ENCODE measurements at regions not wholly inside any gene's neighbourhood (a gene's known extent, or its start where the extent isn't known, plus 50 kb on each side); places are given as distances from the start of the nearest gene placed in this dataset.

GRCh38 chr2:71860381-71860926, 287.2 kb downstream of the CYP26B1 start:
- DNase-seq = no peak

GRCh38 chr2:71859211-71859847, 288.3 kb downstream of the CYP26B1 start:
- no peak for DNase-seq

DNA sequence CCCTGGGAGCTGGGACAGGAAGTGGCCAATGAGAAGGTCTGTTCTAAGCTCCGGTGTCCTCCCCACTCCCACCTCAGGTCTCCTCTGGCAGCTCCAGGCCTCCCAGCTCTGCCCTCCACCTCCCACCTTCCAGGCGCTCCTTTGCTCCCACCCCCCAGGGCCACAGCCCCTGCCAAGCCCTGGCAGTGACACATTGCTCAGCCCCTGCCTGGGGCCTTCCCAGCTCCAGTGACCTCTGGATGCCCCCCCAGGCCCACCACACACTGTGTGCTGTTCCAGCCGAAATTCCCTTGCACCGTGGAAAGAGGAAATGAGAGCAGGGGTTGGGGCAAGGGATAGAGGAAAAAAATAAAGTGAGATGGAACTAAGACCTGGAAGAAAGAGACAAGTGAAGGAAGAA, 289.6 kb downstream of the CYP26B1 start:
- no peak for DNase-seq

GRCh38 chr2:71857636-71858035, 290.0 kb downstream of the CYP26B1 start:
- no peak for DNase-seq

DNA sequence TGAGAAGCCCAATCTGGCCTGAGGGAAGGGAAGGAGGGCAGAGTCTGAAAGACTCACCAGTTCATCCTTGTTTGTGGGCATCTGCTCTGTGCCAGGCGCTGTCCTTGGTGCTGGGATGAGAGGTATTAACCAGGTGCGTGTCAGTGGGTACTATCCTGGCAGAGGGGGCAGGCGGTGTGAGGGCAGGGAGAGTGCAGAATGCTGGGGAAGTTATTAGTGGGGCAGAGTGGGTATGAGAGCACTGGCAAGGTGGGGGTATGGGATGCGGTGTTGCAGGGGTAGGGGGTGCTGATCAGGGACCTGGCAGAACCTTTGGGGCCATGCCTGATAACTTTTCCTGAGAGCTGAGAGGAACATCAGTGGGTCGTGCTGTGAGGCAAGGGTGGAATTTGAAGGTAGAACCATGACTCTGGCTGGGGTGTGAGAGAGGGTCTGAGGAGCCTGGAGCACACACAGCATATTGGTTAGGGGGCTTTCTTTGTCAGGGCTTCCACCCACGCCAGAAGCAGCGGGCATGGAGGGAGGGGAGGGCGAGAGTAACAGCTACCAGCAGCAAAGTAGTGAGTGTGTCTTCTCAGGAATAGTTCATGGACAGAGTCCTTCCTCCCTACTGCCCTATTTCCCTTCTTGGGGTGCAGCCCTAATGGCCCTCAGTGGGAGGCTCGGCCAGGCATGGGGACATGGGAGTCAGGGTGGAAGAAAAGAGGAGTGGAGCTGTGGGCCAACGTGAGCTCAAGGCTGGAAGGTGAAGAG, 290.7 kb downstream of the CYP26B1 start:
- no peak for DNase-seq

- no peak for DNase-seq
Observed at GRCh38 chr2:71853858-71854257, 293.8 kb downstream of the CYP26B1 start.

- no peak for DNase-seq
Observed at GRCh38 chr2:71852141-71852711, 295.4 kb downstream of the CYP26B1 start.

- no peak for DNase-seq
Observed at GRCh38 chr2:71851094-71851750, 296.4 kb downstream of the CYP26B1 start.

DNA sequence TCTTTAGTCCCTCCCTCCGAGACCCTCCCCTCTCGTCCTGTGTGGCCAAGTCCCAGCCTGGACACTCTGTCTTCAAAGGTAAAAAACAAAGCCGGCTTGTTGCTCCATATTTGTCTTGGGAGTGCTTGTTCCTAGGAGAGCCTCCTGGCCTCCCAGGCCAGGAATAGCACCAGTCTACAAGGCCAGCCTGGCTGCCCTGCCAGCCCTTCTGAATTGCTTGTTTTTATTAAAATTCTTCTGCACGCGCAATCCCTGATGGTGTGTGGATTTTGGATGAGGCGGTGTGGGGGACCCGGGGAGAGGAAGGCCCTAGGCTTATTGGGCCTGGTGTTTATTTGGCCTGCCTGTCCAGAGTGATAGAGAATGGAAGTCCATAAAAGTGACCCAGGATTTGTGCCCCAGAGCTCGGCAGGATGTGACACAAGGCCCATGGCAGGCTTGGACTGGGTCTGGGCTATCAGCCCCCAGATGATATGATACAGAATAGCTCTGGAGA, 297.3 kb downstream of the CYP26B1 start:
- DNase-seq = no peak

DNA sequence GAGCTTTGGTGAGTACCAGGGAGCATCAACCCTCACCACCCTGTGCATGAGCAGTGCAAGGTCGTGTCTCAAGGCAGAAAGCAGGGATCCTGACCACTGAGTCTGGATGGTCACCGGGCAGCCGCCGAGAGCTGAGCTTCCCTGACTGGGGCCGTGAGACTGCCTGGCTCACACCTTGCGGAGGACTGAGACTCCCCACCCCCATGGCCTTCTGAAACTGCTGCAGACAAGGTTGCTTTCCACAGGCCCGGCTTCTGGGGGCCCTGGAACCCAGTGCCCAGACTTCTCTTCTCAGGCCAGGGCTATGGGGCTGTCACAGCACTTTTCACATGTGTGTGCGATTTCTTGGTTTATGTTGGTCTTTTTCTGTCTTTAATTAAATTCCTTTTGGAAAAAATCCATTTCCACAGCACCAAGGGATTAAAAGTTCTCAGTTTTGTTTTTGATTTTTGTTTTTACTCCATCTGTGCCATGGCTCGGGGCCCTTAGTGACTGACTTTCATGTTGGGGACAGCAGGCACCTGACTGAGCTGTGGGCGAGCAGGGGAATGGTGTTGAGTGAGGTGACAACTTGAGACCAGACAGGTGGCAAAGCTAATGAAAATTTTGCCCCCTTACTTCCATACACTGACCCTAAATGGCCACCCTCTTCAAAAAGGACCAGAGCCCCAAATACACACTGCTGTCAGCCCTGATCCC, 297.9 kb downstream of the CYP26B1 start:
- DNase-seq = no peak

GRCh38 chr2:71849111-71849510, 298.6 kb downstream of the CYP26B1 start:
- DNase-seq = no peak

DNA sequence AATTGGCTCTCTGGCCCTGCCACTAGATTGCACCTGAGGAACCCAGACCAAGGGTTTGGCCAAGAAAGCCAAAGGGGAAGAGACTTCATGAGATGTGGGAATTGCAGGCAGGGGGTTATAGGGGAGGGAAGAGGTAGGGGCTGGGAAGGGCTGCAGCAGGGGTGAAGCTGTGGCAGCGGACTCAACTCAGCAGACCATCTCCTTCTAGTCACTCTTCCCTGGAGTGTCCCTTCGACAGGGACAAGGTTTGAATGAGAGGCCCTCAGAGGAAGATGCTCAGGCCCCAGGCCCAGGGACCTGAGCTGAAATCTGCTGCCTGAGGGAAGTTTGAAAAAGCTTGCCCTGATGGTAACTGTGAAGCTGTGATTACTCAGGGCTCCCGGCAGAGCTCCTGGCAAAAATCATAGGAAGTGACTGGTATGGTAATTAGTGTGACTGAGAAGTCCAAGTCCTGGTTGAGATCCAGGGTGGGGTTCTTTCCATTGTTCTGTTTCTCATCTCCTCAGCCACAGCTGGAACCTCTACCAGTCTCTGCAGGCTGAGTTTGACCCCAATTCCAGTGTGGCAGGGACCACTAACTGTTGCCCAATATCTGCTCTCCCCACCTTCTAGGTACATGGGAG, 300.9 kb downstream of the CYP26B1 start:
- DNase-seq = no peak

DNA sequence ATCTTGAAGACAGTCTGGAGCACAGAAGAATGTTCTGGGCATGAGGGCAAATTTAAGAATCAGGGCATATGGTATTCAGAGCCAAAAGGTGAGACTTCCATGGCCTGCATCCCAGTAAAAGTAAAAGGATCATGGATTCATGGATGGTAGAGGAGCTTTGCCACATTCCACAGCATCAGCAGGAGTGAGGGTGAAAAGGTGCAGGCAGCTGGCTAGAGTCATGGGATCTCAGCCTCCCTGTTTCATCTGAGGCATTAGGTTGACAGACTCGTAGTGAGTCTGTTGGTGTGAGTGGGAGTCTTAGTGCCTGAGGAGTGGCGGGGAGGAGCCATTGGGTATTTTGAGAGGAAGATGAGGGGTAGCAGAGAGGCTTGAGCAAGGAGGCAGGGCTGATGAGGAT, 301.6 kb downstream of the CYP26B1 start:
- DNase-seq = no peak

- no peak for DNase-seq
Observed at GRCh38 chr2:71844967-71845366, 302.7 kb downstream of the CYP26B1 start.

GRCh38 chr2:71843391-71843850, 304.2 kb downstream of the CYP26B1 start:
- DNase-seq = no peak

DNA sequence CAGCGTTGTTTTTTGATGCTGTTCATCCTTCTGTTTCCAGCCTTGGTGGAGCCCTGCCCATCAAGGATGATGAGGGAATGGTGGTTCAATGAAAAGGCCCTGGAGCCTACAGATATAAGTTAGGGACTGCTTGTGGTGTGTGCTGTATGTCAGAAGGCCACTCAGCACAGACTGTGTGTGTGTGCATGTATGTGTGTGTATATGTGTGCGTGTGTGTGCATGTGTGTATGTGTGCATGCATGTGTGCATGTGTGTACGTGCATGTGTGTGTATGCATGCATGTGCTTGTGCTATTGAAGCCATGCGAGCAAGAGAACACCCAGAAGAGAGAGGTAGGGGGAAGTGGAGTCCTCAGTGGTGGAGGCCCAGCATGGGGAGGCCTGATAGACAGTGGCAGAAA, 304.9 kb downstream of the CYP26B1 start:
- DNase-seq = no peak

- DNase-seq = no peak
Observed at GRCh38 chr2:71839826-71840225, 307.8 kb downstream of the CYP26B1 start.

- no peak for DNase-seq
Observed at GRCh38 chr2:71834796-71835195, 312.9 kb downstream of the CYP26B1 start.

- no peak for DNase-seq
Observed at GRCh38 chr2:71833855-71834560, 313.7 kb downstream of the CYP26B1 start.

DNA sequence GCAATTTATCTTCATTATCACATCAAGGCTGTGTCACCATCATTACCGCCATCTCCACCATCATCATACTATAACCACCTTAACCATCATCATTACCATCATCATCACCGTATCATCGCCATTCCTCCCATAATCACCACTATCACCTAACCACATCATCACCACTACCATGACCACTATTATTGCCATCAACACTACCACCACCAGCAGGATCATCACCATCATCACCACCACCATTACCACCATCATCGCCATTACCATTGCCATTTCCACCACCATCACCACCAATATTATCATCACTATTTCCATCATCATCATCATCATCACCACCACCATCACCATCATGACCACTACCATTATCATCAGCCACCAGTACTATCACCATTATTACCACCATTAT, 314.4 kb downstream of the CYP26B1 start:
- no peak for DNase-seq

GRCh38 chr2:71832844-71833243, 314.8 kb downstream of the CYP26B1 start:
- DNase-seq = no peak
